ENCODE measurements at regions not wholly inside any gene's neighbourhood (a gene's known extent, or its start where the extent isn't known, plus 50 kb on each side); places are given as distances from the start of the nearest gene placed in this dataset.

DNA sequence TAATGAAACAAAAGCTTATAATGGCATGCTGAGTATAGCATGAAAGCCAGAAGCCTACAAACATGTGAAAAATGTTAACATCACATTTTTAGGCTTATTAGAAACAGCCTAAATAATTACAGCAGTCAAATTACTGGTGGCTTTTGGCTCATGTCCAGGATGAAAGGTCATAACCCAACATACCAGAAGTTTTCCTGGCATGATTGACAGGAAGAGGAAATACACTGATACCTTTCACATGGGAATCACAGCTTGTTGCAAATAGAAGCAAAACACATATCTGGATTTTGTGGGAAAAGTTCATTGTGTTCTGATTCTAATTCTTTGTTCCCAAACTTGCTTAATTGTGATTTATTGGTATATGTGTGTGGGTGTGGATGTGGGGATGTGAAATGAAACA, 393.5 kb upstream of the ARRDC4 start:
- no peak for DNase-seq (ENCODE audit: low spot score)
- H3K4me3 ChIP-seq, result no peak overlapping the region
- peaks cover 0 to 8% of the 10 kb centered on the region in 2 donors for H3K9me3 ChIP-seq
- H3K4me1 ChIP-seq, result no peaks in the 10 kb centered on the region
- no peak for TF ChIP-seq CTCF (IDR thresholded peaks at IDR 0.05)
- no peaks in the 10 kb centered on the region for H3K36me3 ChIP-seq
- no peak overlapping the region for H3K27ac ChIP-seq
- no peaks in the 10 kb centered on the region for H3K27me3 ChIP-seq

DNA sequence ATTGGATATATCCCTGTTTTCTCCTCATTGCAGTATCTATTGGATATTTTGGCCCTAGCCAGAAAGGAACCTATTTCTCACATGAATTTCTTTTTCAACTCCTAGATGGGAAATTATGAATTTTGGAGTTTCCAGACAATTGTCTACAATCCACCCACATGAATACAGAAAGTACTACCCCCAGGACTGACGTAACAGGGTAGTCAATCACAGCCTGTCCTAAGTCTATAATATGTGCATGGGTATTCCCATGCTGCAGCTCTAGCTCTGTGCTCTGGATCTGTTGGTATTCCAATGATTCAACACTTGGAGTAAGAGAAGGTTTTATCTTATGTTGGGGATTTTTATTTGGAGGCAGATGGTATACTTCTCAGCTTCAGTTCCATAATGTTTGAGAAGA, 393.1 kb upstream of the ARRDC4 start:
- H3K4me1 ChIP-seq, result no peaks in the 10 kb centered on the region
- no peak overlapping the region for H3K27ac ChIP-seq
- DNase-seq (ENCODE audit: low spot score), result no peak
- H3K36me3 ChIP-seq, result no peaks in the 10 kb centered on the region
- H3K9me3 ChIP-seq, result peaks cover 0 to 8% of the 10 kb centered on the region in 2 donors
- TF ChIP-seq CTCF (IDR thresholded peaks at IDR 0.05), result no peak
- H3K4me3 ChIP-seq, result no peak overlapping the region
- H3K27me3 ChIP-seq, result no peaks in the 10 kb centered on the region

DNA sequence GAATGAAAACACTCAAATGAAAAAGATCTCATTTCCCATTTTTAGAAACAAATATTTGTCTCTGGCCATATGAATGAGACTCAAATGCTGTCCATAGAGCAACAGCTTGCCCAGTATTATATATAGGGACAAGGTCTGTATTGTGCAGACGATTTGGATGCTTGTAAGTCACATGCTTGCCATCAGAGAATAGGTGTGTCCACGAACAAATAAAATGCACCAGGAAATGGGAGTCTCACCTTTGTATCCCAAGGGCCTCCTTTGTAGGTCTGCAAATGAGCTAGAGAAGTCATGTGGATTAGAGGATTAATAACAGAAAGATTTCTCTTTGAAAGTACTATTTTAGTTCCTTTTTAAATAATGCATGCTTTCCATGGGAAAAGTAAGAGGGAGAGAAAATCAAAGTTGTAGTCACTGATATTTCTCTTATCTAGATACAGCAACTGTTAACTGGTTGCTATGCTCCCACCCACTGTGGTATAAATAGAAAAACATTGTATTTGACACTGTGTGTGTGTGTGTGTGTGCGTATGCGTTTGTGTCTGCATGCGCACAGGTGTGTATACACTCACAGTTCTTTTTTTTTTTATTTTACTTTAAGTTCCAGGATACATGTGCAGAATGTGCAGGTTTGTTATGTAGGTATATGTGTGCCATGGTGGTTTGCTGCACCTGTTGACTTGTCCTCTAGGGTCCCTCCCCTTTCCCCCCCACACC, 383.4 kb upstream of the ARRDC4 start:
- no peaks in the 10 kb centered on the region for H3K9me3 ChIP-seq
- H3K27ac ChIP-seq, result no peak overlapping the region
- no peaks in the 10 kb centered on the region for H3K4me1 ChIP-seq
- H3K36me3 ChIP-seq, result no peaks in the 10 kb centered on the region
- no peak overlapping the region for H3K4me3 ChIP-seq
- DNase-seq (ENCODE audit: low spot score), result no peak
- no peak for TF ChIP-seq CTCF (IDR thresholded peaks at IDR 0.05)
- H3K27me3 ChIP-seq, result no peaks in the 10 kb centered on the region

DNA sequence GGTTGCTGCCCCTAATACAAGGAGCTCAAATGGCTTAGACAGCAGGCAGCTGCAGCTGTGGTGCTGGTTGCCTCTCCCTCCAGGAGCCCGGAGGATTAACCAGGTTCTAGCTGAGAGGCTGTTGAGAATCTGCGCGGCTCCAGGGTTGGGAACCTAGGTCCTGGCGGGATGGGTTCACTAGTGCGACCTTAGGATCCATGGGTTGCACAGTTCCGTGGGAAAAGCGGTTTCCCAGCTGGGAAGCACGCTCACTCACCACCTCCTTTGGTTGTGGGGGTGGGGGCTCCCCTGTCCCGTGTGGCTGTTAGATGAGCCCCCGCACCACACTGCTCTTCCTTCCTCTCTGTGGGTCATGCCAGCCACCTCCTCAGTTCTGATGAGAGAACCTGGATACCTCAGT, 375.1 kb upstream of the ARRDC4 start:
- H3K4me1 ChIP-seq, result no peaks in the 10 kb centered on the region
- DNase-seq (ENCODE audit: low spot score), result no peak
- no peaks in the 10 kb centered on the region for H3K36me3 ChIP-seq
- TF ChIP-seq CTCF (IDR thresholded peaks at IDR 0.05), result no peak
- no peaks in the 10 kb centered on the region for H3K27me3 ChIP-seq
- H3K9me3 ChIP-seq, result no peaks in the 10 kb centered on the region
- no peak overlapping the region for H3K4me3 ChIP-seq
- no peak overlapping the region for H3K27ac ChIP-seq

GRCh38 chr15:97592778-97593177, 367.7 kb upstream of the ARRDC4 start:
- Histone ChIP-seq H3K27ac (no peak overlapping the region), H3K4me1 (no peaks in the 10 kb centered on the region)
- no peak for DNase-seq (ENCODE audit: low spot score)

More at GRCh38 chr15:97592778-97593177, 367.7 kb upstream of the ARRDC4 start:
- Histone ChIP-seq H3K4me3 (no peak overlapping the region), H3K36me3 (no peaks in the 10 kb centered on the region), H3K9me3 (no peaks in the 10 kb centered on the region), H3K27me3 (no peaks in the 10 kb centered on the region)
- TF ChIP-seq CTCF (IDR thresholded peaks at IDR 0.05), result no peak
